Ascending aorta (tissue), 2 donors: ENCODE measurements at regions not wholly inside any gene's neighbourhood (a gene's known extent, or its start where the extent isn't known, plus 50 kb on each side); places are given as distances from the start of the nearest gene placed in this dataset.

Source experiments
- DNase-seq, 2 donors: peaks; one replicate each; pipeline ENCODE4 v3.0.0-alpha.2; 2019; ENCODE audit warnings: low spot score in 2 of 2
- H3K27ac ChIP-seq, 2 donors: fragments of 200-600 bp; sonication (generic); one replicate each; pipeline ENCODE4 v1.5.1; 2016 to 2017; ENCODE audit warnings: mild to moderate bottlenecking in 1 of 2
- H3K27me3 ChIP-seq: fragments of 200-600 bp; sonication (generic); one replicate; pipeline ENCODE4 v1.5.1; 2017
- H3K36me3 ChIP-seq, 2 donors: fragments of 200-600 bp; sonication (generic); one replicate each; pipeline ENCODE4 v1.5.1; 2016
- H3K4me1 ChIP-seq, 2 donors: fragments of 200-600 bp; sonication (generic); one replicate each; pipeline ENCODE4 v1.5.1; 2016 to 2017; ENCODE audit warnings: mild to moderate bottlenecking in 1 of 2
- H3K4me3 ChIP-seq, 2 donors: fragments of 200-600 bp; sonication (generic); one replicate each; pipeline ENCODE4 v1.5.1; 2016 to 2017; ENCODE audit warnings: mild to moderate bottlenecking in 1 of 2
- H3K9me3 ChIP-seq, 2 donors: fragments of 200-600 bp; sonication (generic); one replicate each; pipeline ENCODE4 v1.5.1; 2016
- CTCF ChIP-seq, 3 experiments: fragments of 200-600 bp in 2 of 3; fragments of 450-650 bp in 1 of 3; sonication (generic) in 2 of 3; IDR thresholded peaks; one replicate each; pipeline ENCODE4 v1.5.1; 2016 to 2019; ENCODE audit warnings: antibody characterized with exemption in 3 of 3, mild to moderate bottlenecking in 1 of 3, moderate library complexity in 1 of 3
- intact Hi-C: fragments of 100-400 bp; cut with DNase I; formaldehyde crosslinking; loops from one replicate; pipeline ENCODE4 v1.15.1; 2023

- intact Hi-C loops = no loop called here
- H3K4me1 ChIP-seq = no peaks in the 10 kb centered on the region
- DNase-seq = no peak
- no peaks in the 10 kb centered on the region for H3K36me3 ChIP-seq
- no peak overlapping the region for H3K27ac ChIP-seq
- H3K9me3 ChIP-seq = no peaks in the 10 kb centered on the region
- no peak overlapping the region for H3K4me3 ChIP-seq
- H3K27me3 ChIP-seq = no peaks in the 10 kb centered on the region
- no peak for TF ChIP-seq CTCF (IDR thresholded peaks at IDR 0.05)
Measured at GRCh38 chr13:55673910-55674309, 1466.8 kb upstream of the PRR20A start.

- DNase-seq = no peak
- no peaks in the 10 kb centered on the region for H3K36me3 ChIP-seq
- no peaks in the 10 kb centered on the region for H3K9me3 ChIP-seq
- no peaks in the 10 kb centered on the region for H3K4me1 ChIP-seq
- no peaks in the 10 kb centered on the region for H3K27me3 ChIP-seq
- no peak for TF ChIP-seq CTCF (IDR thresholded peaks at IDR 0.05)
- intact Hi-C loops = no loop called here
- H3K4me3 ChIP-seq = no peak overlapping the region
- no peak overlapping the region for H3K27ac ChIP-seq
Measured at GRCh38 chr13:55682776-55683175, 1457.9 kb upstream of the PRR20A start.

GRCh38 chr13:55705526-55705925, 1435.2 kb upstream of the PRR20A start:
- no peaks in the 10 kb centered on the region for H3K27me3 ChIP-seq
- H3K4me1 ChIP-seq = no peaks in the 10 kb centered on the region
- H3K27ac ChIP-seq = no peak overlapping the region
- H3K36me3 ChIP-seq = no peaks in the 10 kb centered on the region
- DNase-seq = no peak
- intact Hi-C loops = no loop called here
- H3K9me3 ChIP-seq = no peaks in the 10 kb centered on the region
- no peak overlapping the region for H3K4me3 ChIP-seq
- no peak for TF ChIP-seq CTCF (IDR thresholded peaks at IDR 0.05)

GRCh38 chr13:55705971-55706370, 1434.7 kb upstream of the PRR20A start:
- intact Hi-C loops = no loop called here
- Histone ChIP-seq H3K4me3 (no peak overlapping the region), H3K36me3 (no peaks in the 10 kb centered on the region), H3K27ac (no peak overlapping the region), H3K27me3 (no peaks in the 10 kb centered on the region), H3K9me3 (no peaks in the 10 kb centered on the region), H3K4me1 (no peaks in the 10 kb centered on the region)
- no peak for DNase-seq
- TF ChIP-seq CTCF (IDR thresholded peaks at IDR 0.05) = no peak

GRCh38 chr13:55714120-55714519, 1426.6 kb upstream of the PRR20A start:
- DNase-seq = no peak
- no peaks in the 10 kb centered on the region for H3K4me1 ChIP-seq
- H3K27ac ChIP-seq = no peak overlapping the region
- no peak for TF ChIP-seq CTCF (IDR thresholded peaks at IDR 0.05)
- H3K4me3 ChIP-seq = no peak overlapping the region
- no peaks in the 10 kb centered on the region for H3K27me3 ChIP-seq
- intact Hi-C loops = no loop called here
- no peaks in the 10 kb centered on the region for H3K36me3 ChIP-seq
- no peaks in the 10 kb centered on the region for H3K9me3 ChIP-seq

GRCh38 chr13:55727683-55728082, 1413.0 kb upstream of the PRR20A start:
- Histone ChIP-seq H3K27me3 (no peaks in the 10 kb centered on the region), H3K9me3 (no peaks in the 10 kb centered on the region), H3K36me3 (no peaks in the 10 kb centered on the region), H3K27ac (no peak overlapping the region), H3K4me1 (no peaks in the 10 kb centered on the region), H3K4me3 (no peak overlapping the region)
- intact Hi-C loops = no loop called here
- DNase-seq = no peak
- TF ChIP-seq CTCF (IDR thresholded peaks at IDR 0.05) = no peak
